ENCODE measurements at regions not wholly inside any gene's neighbourhood (a gene's known extent, or its start where the extent isn't known, plus 50 kb on each side); places are given as distances from the start of the nearest gene placed in this dataset.
"Not testable (repeated sequence)": the region's sequence is repeated elsewhere in the genome, so short reads cannot be mapped to it uniquely, and the experiment has no call there.

GRCh38 chr7:46108272-46108671 lies 187.2 kb upstream of the IGFBP3 start:
- Histone ChIP-seq H3K36me3 (ENCODE audit: control insufficient read depth, insufficient read depth, low read length, severe bottlenecking) (no peaks in the 10 kb centered on the region), H3K27me3 (replicated peaks; ENCODE audit: control insufficient read depth, insufficient read depth, low read length) (no peaks in the 10 kb centered on the region), H3K4me3 (ENCODE audit: low read length) (no peak overlapping the region), H3K9me3 (ENCODE audit: control insufficient read depth, low read length) (peaks cover 4% of the 10 kb centered on the region), H3K4me1 (ENCODE audit: control insufficient read depth, insufficient read depth, low read length) (no peaks in the 10 kb centered on the region), H3K9ac (ENCODE audit: low read length) (no peak overlapping the region)
- no peak for DNase-seq (ENCODE audit: low read depth)

DNA sequence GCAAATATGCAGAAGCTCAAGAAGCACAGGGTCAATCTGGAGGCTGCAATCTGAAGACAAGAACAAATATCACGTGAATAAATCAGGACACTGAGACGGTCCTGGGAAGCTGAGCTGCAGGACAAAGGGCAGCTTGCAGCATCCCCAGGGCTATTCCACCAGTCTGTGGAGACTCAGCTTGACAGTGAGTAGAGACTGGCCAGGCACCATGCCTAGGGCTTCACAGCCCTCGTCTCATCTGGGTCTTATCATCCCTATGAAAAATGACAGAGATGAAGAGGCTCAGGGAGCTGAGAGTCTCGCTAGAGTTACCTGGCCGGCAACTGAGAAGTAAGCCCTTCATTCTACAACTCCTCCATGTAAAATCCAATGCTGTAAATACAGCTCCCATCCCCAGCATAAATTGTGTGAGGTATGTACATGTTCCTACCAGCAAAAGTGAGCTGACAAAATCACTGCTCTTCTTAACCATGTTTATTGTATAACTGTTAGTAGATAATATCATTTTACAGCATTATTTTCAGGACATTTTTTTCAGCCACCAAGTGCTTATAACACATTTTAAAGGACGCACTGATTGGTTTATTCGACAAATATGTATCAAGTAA lies 186.6 kb upstream of the IGFBP3 start:
- Histone ChIP-seq H3K9ac (ENCODE audit: low read length) (no peak overlapping the region), H3K9me3 (ENCODE audit: control insufficient read depth, low read length) (peaks cover 4% of the 10 kb centered on the region), H3K4me1 (ENCODE audit: control insufficient read depth, insufficient read depth, low read length) (no peaks in the 10 kb centered on the region), H3K4me3 (ENCODE audit: low read length) (no peak overlapping the region), H3K27me3 (replicated peaks; ENCODE audit: control insufficient read depth, insufficient read depth, low read length) (no peaks in the 10 kb centered on the region), H3K36me3 (ENCODE audit: control insufficient read depth, insufficient read depth, low read length, severe bottlenecking) (no peaks in the 10 kb centered on the region)
- DNase-seq (ENCODE audit: low read depth), result no peak

DNA sequence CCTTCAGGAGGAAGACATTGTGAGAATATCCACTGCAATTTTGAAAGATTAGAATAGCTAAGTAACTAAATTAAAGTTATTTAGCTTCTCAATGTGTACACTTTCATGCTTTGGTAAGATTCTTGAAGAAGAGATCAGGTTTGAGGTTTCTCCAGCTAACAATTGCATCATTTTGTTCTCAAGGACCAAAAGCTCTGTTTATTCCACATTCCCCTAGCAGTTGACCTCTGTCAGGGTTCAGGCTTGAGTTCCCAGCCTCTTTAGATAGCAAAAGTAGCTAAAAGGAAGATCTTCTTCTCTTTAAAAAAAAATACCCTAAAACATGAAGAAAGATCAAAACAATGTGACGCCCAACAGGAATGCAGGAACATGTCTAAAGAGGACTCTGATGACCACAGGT lies 179.4 kb upstream of the IGFBP3 start:
- H3K9ac ChIP-seq (ENCODE audit: low read length), result no peak overlapping the region
- no peaks in the 10 kb centered on the region for H3K36me3 ChIP-seq (ENCODE audit: control insufficient read depth, insufficient read depth, low read length, severe bottlenecking)
- no peaks in the 10 kb centered on the region for H3K27me3 ChIP-seq (replicated peaks; ENCODE audit: control insufficient read depth, insufficient read depth, low read length)
- H3K4me1 ChIP-seq (ENCODE audit: control insufficient read depth, insufficient read depth, low read length), result no peaks in the 10 kb centered on the region
- DNase-seq (ENCODE audit: low read depth), result peak; percentile 48
- H3K4me3 ChIP-seq (ENCODE audit: low read length), result no peak overlapping the region
- H3K9me3 ChIP-seq (ENCODE audit: control insufficient read depth, low read length), result peaks cover 4% of the 10 kb centered on the region

DNA sequence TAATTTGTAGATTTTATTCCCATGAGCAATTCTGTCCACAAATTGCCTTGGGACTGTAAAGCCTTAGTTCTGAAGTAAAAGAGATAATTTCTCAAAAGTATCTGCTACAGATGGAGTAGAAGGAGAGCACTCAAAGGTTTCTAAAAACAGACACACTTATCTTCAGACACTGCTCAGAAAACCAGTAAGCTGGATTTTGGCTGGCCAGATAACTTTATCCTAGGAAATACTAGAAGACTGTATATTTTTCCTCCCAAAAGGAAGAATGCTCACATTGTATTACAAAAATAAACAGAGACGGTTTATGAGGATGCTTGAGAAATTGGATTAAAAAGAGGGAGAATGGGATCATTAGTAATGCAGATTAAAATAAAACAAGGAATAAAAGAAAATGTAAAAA lies 178.0 kb upstream of the IGFBP3 start:
- no peaks in the 10 kb centered on the region for H3K9me3 ChIP-seq (ENCODE audit: control insufficient read depth, low read length)
- no peaks in the 10 kb centered on the region for H3K4me1 ChIP-seq (ENCODE audit: control insufficient read depth, insufficient read depth, low read length)
- no peaks in the 10 kb centered on the region for H3K27me3 ChIP-seq (replicated peaks; ENCODE audit: control insufficient read depth, insufficient read depth, low read length)
- peak; percentile 12 for DNase-seq (ENCODE audit: low read depth)
- no peak overlapping the region for H3K4me3 ChIP-seq (ENCODE audit: low read length)
- H3K9ac ChIP-seq (ENCODE audit: low read length), result no peak overlapping the region
- H3K36me3 ChIP-seq (ENCODE audit: control insufficient read depth, insufficient read depth, low read length, severe bottlenecking), result no peaks in the 10 kb centered on the region

GRCh38 chr7:46091071-46091470 lies 170.0 kb upstream of the IGFBP3 start:
- Histone ChIP-seq H3K4me3 (ENCODE audit: low read length) (no peak overlapping the region), H3K4me1 (ENCODE audit: control insufficient read depth, insufficient read depth, low read length) (no peaks in the 10 kb centered on the region), H3K36me3 (ENCODE audit: control insufficient read depth, insufficient read depth, low read length, severe bottlenecking) (no peaks in the 10 kb centered on the region), H3K9me3 (ENCODE audit: control insufficient read depth, low read length) (no peaks in the 10 kb centered on the region), H3K9ac (ENCODE audit: low read length) (no peak overlapping the region), H3K27me3 (replicated peaks; ENCODE audit: control insufficient read depth, insufficient read depth, low read length) (no peaks in the 10 kb centered on the region)
- DNase-seq (ENCODE audit: low read depth), result no peak

DNA sequence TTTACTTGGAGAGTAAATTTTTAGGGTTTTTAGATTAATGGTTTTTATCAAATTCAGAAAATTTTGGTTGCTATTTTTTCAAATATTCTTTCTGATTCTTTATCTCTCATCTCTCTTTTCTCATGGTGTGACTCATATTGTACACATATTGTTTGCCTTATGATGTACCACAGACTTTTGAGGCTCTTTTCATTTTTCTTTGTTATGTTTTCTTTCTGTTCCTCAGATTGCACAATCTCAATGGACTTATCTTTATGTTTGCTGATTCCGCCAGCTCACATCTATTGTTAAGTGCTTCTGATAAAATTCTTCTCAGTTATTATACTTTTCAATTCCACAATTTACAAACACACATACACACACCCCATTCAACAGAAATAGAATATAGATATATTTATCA lies 168.2 kb upstream of the IGFBP3 start:
- peak; percentile 53 for DNase-seq (ENCODE audit: low read depth)
- no peak overlapping the region for H3K9ac ChIP-seq (ENCODE audit: low read length)

GRCh38 chr7:46088486-46088885 lies 167.4 kb upstream of the IGFBP3 start:
- not testable (repeated sequence) for H3K27me3 ChIP-seq (replicated peaks; ENCODE audit: control insufficient read depth, insufficient read depth, low read length); H3K9me3 ChIP-seq (ENCODE audit: control insufficient read depth, low read length); H3K4me1 ChIP-seq (ENCODE audit: control insufficient read depth, insufficient read depth, low read length); DNase-seq (ENCODE audit: low read depth); H3K9ac ChIP-seq (ENCODE audit: low read length); H3K4me3 ChIP-seq (ENCODE audit: low read length); H3K36me3 ChIP-seq (ENCODE audit: control insufficient read depth, insufficient read depth, low read length, severe bottlenecking)

More for the DNA sequence above, 168.2 kb upstream of the IGFBP3 start:
- H3K4me3 ChIP-seq (ENCODE audit: low read length), result no peak overlapping the region
- H3K4me1 ChIP-seq (ENCODE audit: control insufficient read depth, insufficient read depth, low read length), result no peaks in the 10 kb centered on the region
- H3K9me3 ChIP-seq (ENCODE audit: control insufficient read depth, low read length), result peaks cover 7% of the 10 kb centered on the region
- H3K27me3 ChIP-seq (replicated peaks; ENCODE audit: control insufficient read depth, insufficient read depth, low read length), result no peaks in the 10 kb centered on the region
- H3K36me3 ChIP-seq (ENCODE audit: control insufficient read depth, insufficient read depth, low read length, severe bottlenecking), result no peaks in the 10 kb centered on the region

DNA sequence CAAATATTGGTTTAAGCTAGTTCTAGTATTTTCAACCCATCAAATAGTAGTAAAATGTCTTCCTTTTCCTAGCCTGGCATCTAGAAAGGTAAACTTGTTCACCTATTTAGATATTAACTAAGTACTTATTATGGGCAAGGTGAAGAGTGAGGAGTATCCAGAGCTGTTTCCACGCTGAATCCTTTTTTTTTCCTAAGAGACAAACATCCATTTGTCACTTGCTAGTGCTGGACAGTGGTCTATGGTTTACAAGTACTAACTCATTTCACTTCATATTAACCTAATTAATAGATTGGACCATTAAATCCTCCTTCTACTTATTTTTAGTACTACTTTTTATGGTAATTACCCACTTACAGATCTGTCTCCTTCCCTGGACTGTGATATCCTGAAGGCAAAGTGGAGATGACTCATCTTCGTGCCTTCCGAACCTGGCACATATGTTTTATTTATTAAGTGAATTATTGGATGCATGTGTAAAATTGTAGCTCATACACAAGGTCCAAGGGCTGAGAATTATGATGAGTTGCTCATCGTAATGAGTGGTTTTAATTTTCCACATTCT lies 159.6 kb upstream of the IGFBP3 start:
- no peaks in the 10 kb centered on the region for H3K27me3 ChIP-seq (replicated peaks; ENCODE audit: control insufficient read depth, insufficient read depth, low read length)
- no peak for DNase-seq (ENCODE audit: low read depth)
- peaks cover 10% of the 10 kb centered on the region for H3K9me3 ChIP-seq (ENCODE audit: control insufficient read depth, low read length)
- H3K9ac ChIP-seq (ENCODE audit: low read length), result no peak overlapping the region
- no peak overlapping the region for H3K4me3 ChIP-seq (ENCODE audit: low read length)
- peaks cover 11% of the 10 kb centered on the region for H3K4me1 ChIP-seq (ENCODE audit: control insufficient read depth, insufficient read depth, low read length)
- no peaks in the 10 kb centered on the region for H3K36me3 ChIP-seq (ENCODE audit: control insufficient read depth, insufficient read depth, low read length, severe bottlenecking)

DNA sequence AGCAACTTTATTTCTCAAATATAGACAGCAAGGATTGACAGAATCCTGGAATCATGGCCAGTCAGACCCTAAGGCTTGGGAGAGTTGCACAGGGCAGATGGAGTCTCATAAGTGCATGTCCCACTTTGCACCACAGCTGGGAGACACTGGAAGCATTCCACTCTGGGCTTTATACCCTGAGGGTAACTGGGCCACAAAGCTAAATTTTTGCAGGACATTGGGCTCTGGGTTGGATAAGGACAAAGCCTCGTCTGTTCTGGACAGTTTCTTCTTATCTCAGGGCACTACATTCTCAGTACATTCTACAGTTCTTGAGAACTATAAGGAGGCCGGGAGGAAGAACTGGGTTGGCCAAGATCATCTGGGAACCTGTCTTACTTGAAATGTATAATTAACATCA lies 158.3 kb upstream of the IGFBP3 start:
- Histone ChIP-seq H3K9me3 (ENCODE audit: control insufficient read depth, low read length) (peaks cover 4% of the 10 kb centered on the region), H3K4me3 (ENCODE audit: low read length) (no peak overlapping the region), H3K9ac (ENCODE audit: low read length) (no peak overlapping the region), H3K4me1 (ENCODE audit: control insufficient read depth, insufficient read depth, low read length) (peaks cover 11% of the 10 kb centered on the region), H3K27me3 (replicated peaks; ENCODE audit: control insufficient read depth, insufficient read depth, low read length) (no peaks in the 10 kb centered on the region), H3K36me3 (ENCODE audit: control insufficient read depth, insufficient read depth, low read length, severe bottlenecking) (no peaks in the 10 kb centered on the region)
- no peak for DNase-seq (ENCODE audit: low read depth)

DNA sequence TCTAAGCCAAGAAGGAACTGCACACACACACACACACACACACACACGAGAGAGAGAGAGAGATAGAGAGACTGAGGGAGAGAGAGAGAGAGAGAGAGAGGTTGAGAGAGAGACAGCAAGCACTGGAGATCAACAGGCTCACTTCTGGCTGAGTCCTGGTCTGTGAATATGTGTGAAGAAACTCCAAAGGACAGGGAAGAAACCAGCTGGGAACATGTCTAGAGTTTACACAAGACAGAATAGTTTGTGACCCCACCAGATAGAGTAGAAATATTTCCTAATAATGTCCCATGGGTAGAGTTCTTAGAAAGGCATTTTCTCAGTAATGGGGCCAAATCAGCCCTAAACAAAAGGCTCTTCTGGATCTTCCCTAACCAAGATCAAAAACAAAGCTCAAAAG lies 155.5 kb upstream of the IGFBP3 start:
- Histone ChIP-seq H3K4me3 (ENCODE audit: low read length) (no peak overlapping the region), H3K36me3 (ENCODE audit: control insufficient read depth, insufficient read depth, low read length, severe bottlenecking) (no peaks in the 10 kb centered on the region)

DNA sequence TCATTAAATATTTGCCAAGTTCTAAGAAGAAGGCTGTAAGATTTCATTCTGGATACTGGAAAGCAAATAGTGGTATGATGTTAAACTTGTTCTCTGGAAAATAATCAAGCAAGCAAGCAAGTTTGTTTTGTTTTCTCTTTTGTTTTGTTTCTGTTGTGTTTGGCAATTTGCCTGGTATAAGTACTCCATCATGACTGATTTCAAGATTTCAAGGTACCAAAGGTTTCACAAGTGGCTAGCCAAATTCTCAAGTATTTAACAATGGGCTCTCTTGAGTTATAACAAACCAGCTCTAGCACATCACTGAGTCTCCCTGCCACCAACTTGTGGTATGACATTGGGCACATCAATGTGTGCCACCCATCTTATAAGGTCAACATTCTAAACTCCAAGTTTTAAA lies 151.7 kb upstream of the IGFBP3 start:
- Histone ChIP-seq H3K36me3 (ENCODE audit: control insufficient read depth, insufficient read depth, low read length, severe bottlenecking) (no peaks in the 10 kb centered on the region), H3K9me3 (ENCODE audit: control insufficient read depth, low read length) (no peaks in the 10 kb centered on the region), H3K9ac (ENCODE audit: low read length) (no peak overlapping the region), H3K4me3 (ENCODE audit: low read length) (no peak overlapping the region), H3K4me1 (ENCODE audit: control insufficient read depth, insufficient read depth, low read length) (peaks cover 22% of the 10 kb centered on the region), H3K27me3 (replicated peaks; ENCODE audit: control insufficient read depth, insufficient read depth, low read length) (no peaks in the 10 kb centered on the region)
- DNase-seq (ENCODE audit: low read depth), result peak; percentile 77

More for the DNA sequence above, 155.5 kb upstream of the IGFBP3 start:
- no peak for DNase-seq (ENCODE audit: low read depth)
- H3K9ac ChIP-seq (ENCODE audit: low read length), result no peak overlapping the region
- H3K4me1 ChIP-seq (ENCODE audit: control insufficient read depth, insufficient read depth, low read length), result peaks cover 15% of the 10 kb centered on the region
- no peaks in the 10 kb centered on the region for H3K27me3 ChIP-seq (replicated peaks; ENCODE audit: control insufficient read depth, insufficient read depth, low read length)
- peaks cover 4% of the 10 kb centered on the region for H3K9me3 ChIP-seq (ENCODE audit: control insufficient read depth, low read length)

- Histone ChIP-seq H3K9ac (ENCODE audit: low read length) (no peak overlapping the region), H3K4me1 (ENCODE audit: control insufficient read depth, insufficient read depth, low read length) (peaks cover 17% of the 10 kb centered on the region), H3K36me3 (ENCODE audit: control insufficient read depth, insufficient read depth, low read length, severe bottlenecking) (no peaks in the 10 kb centered on the region), H3K27me3 (replicated peaks; ENCODE audit: control insufficient read depth, insufficient read depth, low read length) (no peaks in the 10 kb centered on the region), H3K9me3 (ENCODE audit: control insufficient read depth, low read length) (no peaks in the 10 kb centered on the region), H3K4me3 (ENCODE audit: low read length) (no peak overlapping the region)
- DNase-seq (ENCODE audit: low read depth), result peak; percentile 32
Observed at GRCh38 chr7:46071601-46072000, 150.5 kb upstream of the IGFBP3 start.
